HG03460 (cell line): ENCODE measurements at regions not wholly inside any gene's neighbourhood (a gene's known extent, or its start where the extent isn't known, plus 50 kb on each side); places are given as distances from the start of the nearest gene placed in this dataset.
"Not testable (repeated sequence)": the region's sequence is repeated elsewhere in the genome, so short reads cannot be mapped to it uniquely, and the experiment has no call there.

Source experiments
- ATAC-seq: cut with Tn5 transposase; IDR thresholded peaks from one replicate; pipeline ENCODE4 v1.9.1; 2021; ENCODE audit not compliant: unreplicated experiment

GRCh38 chr9:64370344-64370743 is 914.7 kb downstream of the FOXD4L5 start:
- not testable (repeated sequence) for ATAC-seq

- not testable (repeated sequence) for ATAC-seq
Observed at GRCh38 chr9:64369644-64370043, 915.4 kb downstream of the FOXD4L5 start.

- peak; percentile 100 for ATAC-seq
Observed at GRCh38 chr9:64369114-64369513, 915.9 kb downstream of the FOXD4L5 start.

GRCh38 chr9:64368644-64368942 is 916.4 kb downstream of the FOXD4L5 start:
- not testable (repeated sequence) for ATAC-seq

GRCh38 chr9:64367826-64368643 is 917.0 kb downstream of the FOXD4L5 start:
- not testable (repeated sequence) for ATAC-seq
